ENCODE measurements at regions not wholly inside any gene's neighbourhood (a gene's known extent, or its start where the extent isn't known, plus 50 kb on each side); places are given as distances from the start of the nearest gene placed in this dataset.

GRCh38 chr6:121652223-121652622 lies 216.8 kb downstream of the GJA1 start:
- Histone ChIP-seq H3K27ac (ENCODE audit: low read depth in 1 of 2, low read length in 2 of 2) (no peak overlapping the region), H3K36me3 (ENCODE audit: control insufficient read depth in 4 of 4, insufficient read depth in 3 of 4, low read depth in 1 of 4, low read length in 3 of 4) (no peaks in the 10 kb centered on the region), H3K4me3 (ENCODE audit: low read depth in 1 of 3, low read length in 3 of 3) (no peak overlapping the region), H3K27me3 (ENCODE audit: control insufficient read depth in 4 of 4, insufficient read depth in 4 of 4, low read length in 3 of 4) (no peaks in the 10 kb centered on the region), H3K9ac (ENCODE audit: low read depth in 1 of 2, low read length in 2 of 2) (no peak overlapping the region), H3K9me3 (ENCODE audit: control insufficient read depth in 4 of 4, low read length in 3 of 4) (no peaks in the 10 kb centered on the region), H3K4me1 (ENCODE audit: control insufficient read depth in 4 of 4, insufficient read depth in 4 of 4, low read length in 3 of 4) (no peaks in the 10 kb centered on the region)
- TF ChIP-seq ATF3 (IDR thresholded peaks at IDR 0.05) (no peak), HNF4G (IDR thresholded peaks at IDR 0.05) (no peak), RAD21 (IDR thresholded peaks at IDR 0.05) (no peak), GABPA (IDR thresholded peaks at IDR 0.05 in 1 of 2, conservative IDR thresholded peaks at IDR 0.05 in 1 of 2) (no peak), FOXA1 (IDR thresholded peaks at IDR 0.05) (no peak), NR2F2 (IDR thresholded peaks at IDR 0.05) (no peak), TAF1 (conservative IDR thresholded peaks at IDR 0.05) (no peak), FOXA2 (IDR thresholded peaks at IDR 0.05) (no peak), SP1 (IDR thresholded peaks at IDR 0.05) (no peak), JUND (IDR thresholded peaks at IDR 0.05) (no peak), EGR1 (IDR thresholded peaks at IDR 0.05; ENCODE audit: low read depth in 2 of 2) (no peak)
- WGBS = 28% methylated on average over 5 of the region's 5 CpGs
- no peak for DNase-seq (ENCODE audit: low spot score)

GRCh38 chr6:121652726-121653623 lies 217.5 kb downstream of the GJA1 start:
- no peaks in the 10 kb centered on the region for H3K36me3 ChIP-seq (ENCODE audit: control insufficient read depth in 4 of 4, insufficient read depth in 3 of 4, low read depth in 1 of 4, low read length in 3 of 4)
- no peak overlapping the region for H3K4me3 ChIP-seq (ENCODE audit: low read depth in 1 of 3, low read length in 3 of 3)
- no peak overlapping the region for H3K9ac ChIP-seq (ENCODE audit: low read depth in 1 of 2, low read length in 2 of 2)
- TF ChIP-seq ZBTB33 (IDR thresholded peaks at IDR 0.05) (no peak), RAD21 (IDR thresholded peaks at IDR 0.05) (no peak), SP1 (IDR thresholded peaks at IDR 0.05) (no peak), CTCF (IDR thresholded peaks at IDR 0.05; ENCODE audit: low read depth, low read length, missing input control) (no peak), RXRA (IDR thresholded peaks at IDR 0.05) (no peak), GABPA (IDR thresholded peaks at IDR 0.05 in 1 of 2, conservative IDR thresholded peaks at IDR 0.05 in 1 of 2) (no peak), REST (IDR thresholded peaks at IDR 0.05) (no peak), NR2F2 (IDR thresholded peaks at IDR 0.05) (no peak), HNF4A (conservative IDR thresholded peaks at IDR 0.05) (no peak), TAF1 (conservative IDR thresholded peaks at IDR 0.05) (no peak), JUND (IDR thresholded peaks at IDR 0.05) (no peak), FOXA1 (IDR thresholded peaks at IDR 0.05) (no peak), HNF4G (IDR thresholded peaks at IDR 0.05) (no peak)
- H3K4me1 ChIP-seq (ENCODE audit: control insufficient read depth in 4 of 4, insufficient read depth in 4 of 4, low read length in 3 of 4) = no peaks in the 10 kb centered on the region
- 60% methylated on average over 7 of the region's 7 CpGs for WGBS
- no peak for DNase-seq (ENCODE audit: low spot score)
- H3K9me3 ChIP-seq (ENCODE audit: control insufficient read depth in 4 of 4, low read length in 3 of 4) = no peaks in the 10 kb centered on the region
- H3K27ac ChIP-seq (ENCODE audit: low read depth in 1 of 2, low read length in 2 of 2) = peak overlapping the region in 1 of 2 donors; percentile 13
- H3K27me3 ChIP-seq (ENCODE audit: control insufficient read depth in 4 of 4, insufficient read depth in 4 of 4, low read length in 3 of 4) = no peaks in the 10 kb centered on the region

All from liver (tissue), 8 donors.